ENCODE measurements at regions not wholly inside any gene's neighbourhood (a gene's known extent, or its start where the extent isn't known, plus 50 kb on each side); places are given as distances from the start of the nearest gene placed in this dataset.

DNA sequence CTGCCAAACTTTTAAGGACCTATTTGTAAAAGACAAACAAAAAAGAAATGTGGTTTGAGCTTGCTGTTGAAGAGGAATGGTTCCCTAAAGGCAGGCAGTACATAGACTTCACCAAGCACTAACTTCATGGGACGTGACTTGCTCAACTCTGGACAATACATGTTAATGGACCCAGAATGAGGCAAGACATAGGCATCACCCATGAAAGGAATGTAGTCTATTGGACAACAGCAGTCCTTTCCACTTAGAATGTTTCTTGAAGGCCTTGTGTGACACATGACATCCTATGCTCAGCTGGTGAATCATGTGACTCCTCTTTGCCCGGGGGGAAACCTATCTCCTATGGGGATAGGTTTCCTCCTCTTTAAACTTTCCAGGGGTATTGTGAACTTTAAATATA, 246.4 kb upstream of the BLID start:
- TF ChIP-seq POU2F2 (IDR thresholded peaks at IDR 0.05; ENCODE audit: low read depth, low read length): no peak
- TF ChIP-seq PAX5 (IDR thresholded peaks at IDR 0.05; ENCODE audit: insufficient read depth, low read length, severe bottlenecking): no peak
- no peak for TF ChIP-seq POLR2AphosphoS5 (IDR thresholded peaks at IDR 0.05; ENCODE audit: low read depth, low read length)
- TF ChIP-seq POLR2A (IDR thresholded peaks at IDR 0.05; ENCODE audit: low read depth, low read length): no peak
- no peak for TF ChIP-seq SPI1 (IDR thresholded peaks at IDR 0.05; ENCODE audit: low read depth, low read length)
- TF ChIP-seq TAF1 (IDR thresholded peaks at IDR 0.05; ENCODE audit: low read depth, low read length): no peak
- DNase-seq (ENCODE audit: insufficient read length, low spot score): no peak
- no peak for FAIRE-seq

DNA sequence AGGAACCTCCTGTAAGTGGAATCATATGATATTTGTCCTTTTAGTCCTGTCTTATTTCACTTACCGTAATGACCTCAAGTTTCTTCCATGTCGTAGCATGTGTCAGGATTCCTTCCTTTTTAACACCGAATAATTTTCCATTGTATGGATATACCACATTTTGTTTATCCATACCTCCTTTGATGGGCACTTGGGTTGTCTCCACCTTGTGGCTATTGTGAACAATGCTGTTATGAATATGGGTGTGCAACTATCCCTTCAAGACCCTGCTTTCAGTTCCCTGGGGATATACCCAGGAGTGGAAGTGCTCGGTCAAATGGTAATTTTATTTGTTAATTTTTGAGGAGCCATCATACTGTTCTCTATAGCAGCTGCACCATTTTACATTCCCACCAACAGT, 244.9 kb upstream of the BLID start:
- DNase-seq (ENCODE audit: insufficient read length, low spot score): no peak
- TF ChIP-seq TAF1 (IDR thresholded peaks at IDR 0.05; ENCODE audit: low read depth, low read length): no peak
- no peak for TF ChIP-seq POLR2A (IDR thresholded peaks at IDR 0.05; ENCODE audit: low read depth, low read length)
- TF ChIP-seq PAX5 (IDR thresholded peaks at IDR 0.05; ENCODE audit: insufficient read depth, low read length, severe bottlenecking): no peak
- TF ChIP-seq SPI1 (IDR thresholded peaks at IDR 0.05; ENCODE audit: low read depth, low read length): no peak
- TF ChIP-seq POLR2AphosphoS5 (IDR thresholded peaks at IDR 0.05; ENCODE audit: low read depth, low read length): no peak
- FAIRE-seq: no peak

DNA sequence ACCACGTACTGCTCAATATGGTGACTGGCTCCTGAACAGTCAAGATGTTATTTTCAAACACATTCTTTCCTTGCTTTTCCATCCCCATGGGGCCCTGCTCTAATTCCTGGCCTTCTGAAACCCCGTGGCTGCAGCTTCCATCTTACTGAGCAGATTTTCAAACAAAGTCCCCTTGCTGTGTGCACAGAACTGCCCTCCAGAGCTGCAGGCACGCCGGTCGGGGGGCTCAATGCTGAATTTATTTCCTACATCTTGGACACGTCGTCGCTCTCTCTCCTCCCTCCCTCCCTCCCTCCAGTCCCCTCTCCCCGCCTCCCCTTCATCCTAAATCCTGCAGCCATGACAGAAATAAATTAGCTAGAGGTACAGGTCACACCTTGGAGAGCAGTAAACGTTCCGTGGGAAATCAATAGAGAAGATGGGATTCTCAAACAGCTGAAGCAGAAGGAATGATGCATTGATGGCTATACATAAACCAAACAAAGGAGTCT, 243.1 kb upstream of the BLID start:
- FAIRE-seq (no peak), DNase-seq (ENCODE audit: insufficient read length, low spot score) (no peak)
- TF ChIP-seq POLR2A (IDR thresholded peaks at IDR 0.05; ENCODE audit: low read depth, low read length) (no peak), TAF1 (IDR thresholded peaks at IDR 0.05; ENCODE audit: low read depth, low read length) (no peak), SPI1 (IDR thresholded peaks at IDR 0.05; ENCODE audit: low read depth, low read length) (no peak), PAX5 (IDR thresholded peaks at IDR 0.05; ENCODE audit: insufficient read depth, low read length, severe bottlenecking) (no peak), POLR2AphosphoS5 (IDR thresholded peaks at IDR 0.05; ENCODE audit: low read depth, low read length) (no peak), POU2F2 (IDR thresholded peaks at IDR 0.05; ENCODE audit: low read depth, low read length) (no peak)

DNA sequence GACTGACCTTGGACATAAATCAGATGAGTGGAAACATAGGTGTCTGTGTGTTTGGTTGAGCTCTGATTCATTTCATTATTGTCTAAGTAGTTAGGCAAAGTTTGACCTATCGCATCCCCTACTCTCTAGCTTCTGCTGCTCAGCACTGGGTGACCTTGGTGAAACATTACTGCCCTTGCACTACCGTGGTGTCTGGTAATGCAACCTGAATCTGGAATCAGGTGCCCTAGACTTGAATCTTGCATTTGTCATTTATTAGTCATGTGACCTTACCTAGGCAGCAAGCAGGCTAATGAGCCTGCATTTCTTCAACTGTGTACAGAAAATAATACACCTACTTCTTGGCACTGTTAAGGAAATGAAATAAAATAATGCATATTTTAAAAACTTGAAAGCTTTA, 242.3 kb upstream of the BLID start:
- no peak for TF ChIP-seq POLR2AphosphoS5 (IDR thresholded peaks at IDR 0.05; ENCODE audit: low read depth, low read length)
- TF ChIP-seq TAF1 (IDR thresholded peaks at IDR 0.05; ENCODE audit: low read depth, low read length): no peak
- no peak for TF ChIP-seq POU2F2 (IDR thresholded peaks at IDR 0.05; ENCODE audit: low read depth, low read length)
- no peak for TF ChIP-seq SPI1 (IDR thresholded peaks at IDR 0.05; ENCODE audit: low read depth, low read length)
- TF ChIP-seq POLR2A (IDR thresholded peaks at IDR 0.05; ENCODE audit: low read depth, low read length): no peak
- no peak for TF ChIP-seq PAX5 (IDR thresholded peaks at IDR 0.05; ENCODE audit: insufficient read depth, low read length, severe bottlenecking)
- no peak for DNase-seq (ENCODE audit: insufficient read length, low spot score)
- FAIRE-seq: no peak

DNA sequence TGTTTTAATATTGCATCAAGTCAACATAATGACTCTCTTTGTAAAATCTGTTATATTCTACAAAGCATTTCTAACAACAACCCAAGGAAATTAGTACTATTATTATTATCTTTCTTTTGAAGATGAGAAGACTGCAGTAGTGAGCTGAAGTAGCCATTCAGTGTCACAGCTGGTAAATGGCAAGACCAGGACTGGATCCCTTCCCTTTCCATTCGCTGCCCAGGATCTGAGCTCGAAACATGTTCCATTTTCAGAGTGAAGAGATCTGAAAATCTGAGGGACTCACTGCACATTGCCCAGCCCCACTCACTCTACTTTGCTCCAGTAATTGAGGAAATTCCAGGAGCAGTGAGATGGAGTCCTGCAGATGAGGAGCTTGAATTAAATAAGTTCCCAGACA, 240.0 kb upstream of the BLID start:
- no peak for DNase-seq (ENCODE audit: insufficient read length, low spot score)
- TF ChIP-seq POLR2A (IDR thresholded peaks at IDR 0.05; ENCODE audit: low read depth, low read length): no peak
- no peak for TF ChIP-seq TAF1 (IDR thresholded peaks at IDR 0.05; ENCODE audit: low read depth, low read length)
- no peak for TF ChIP-seq PAX5 (IDR thresholded peaks at IDR 0.05; ENCODE audit: insufficient read depth, low read length, severe bottlenecking)
- no peak for TF ChIP-seq POLR2AphosphoS5 (IDR thresholded peaks at IDR 0.05; ENCODE audit: low read depth, low read length)
- no peak for TF ChIP-seq SPI1 (IDR thresholded peaks at IDR 0.05; ENCODE audit: low read depth, low read length)
- no peak for TF ChIP-seq POU2F2 (IDR thresholded peaks at IDR 0.05; ENCODE audit: low read depth, low read length)
- FAIRE-seq: no peak

DNA sequence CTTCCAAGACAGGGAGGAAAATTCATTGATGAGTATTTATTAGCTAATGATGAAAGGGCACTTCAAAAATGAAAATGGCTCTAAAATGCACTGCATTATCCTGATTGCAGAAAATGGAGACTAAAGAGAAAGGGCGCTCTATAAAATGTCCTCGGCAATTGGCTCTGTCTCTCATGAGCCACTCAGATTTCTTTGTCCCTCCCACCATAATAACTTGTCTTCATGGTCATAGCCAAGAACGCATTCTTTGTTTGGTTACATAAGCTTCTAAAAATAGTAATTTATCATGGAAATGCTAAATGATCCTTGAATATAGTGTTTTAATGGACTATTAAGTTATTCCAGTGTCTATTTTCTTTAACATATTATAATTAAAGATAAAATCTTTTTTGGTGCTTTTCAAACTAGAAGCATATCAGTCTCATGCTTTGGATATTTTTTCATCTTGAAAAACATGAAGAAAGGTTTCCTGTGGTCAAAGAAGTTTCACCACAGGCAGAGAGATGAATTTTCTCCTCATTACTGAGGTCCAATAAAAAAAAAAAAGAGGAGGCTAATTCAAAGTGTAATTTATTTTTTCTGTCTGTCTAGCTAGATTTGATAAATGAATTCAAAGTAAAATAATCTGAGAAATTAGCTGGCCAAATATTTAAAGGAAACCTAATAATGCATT, 238.1 kb upstream of the BLID start:
- DNase-seq (ENCODE audit: insufficient read length, low spot score) (no peak), FAIRE-seq (no peak)
- TF ChIP-seq POLR2A (IDR thresholded peaks at IDR 0.05; ENCODE audit: low read depth, low read length) (no peak), POU2F2 (IDR thresholded peaks at IDR 0.05; ENCODE audit: low read depth, low read length) (no peak), SPI1 (IDR thresholded peaks at IDR 0.05; ENCODE audit: low read depth, low read length) (no peak), POLR2AphosphoS5 (IDR thresholded peaks at IDR 0.05; ENCODE audit: low read depth, low read length) (no peak), PAX5 (IDR thresholded peaks at IDR 0.05; ENCODE audit: insufficient read depth, low read length, severe bottlenecking) (no peak)

DNA sequence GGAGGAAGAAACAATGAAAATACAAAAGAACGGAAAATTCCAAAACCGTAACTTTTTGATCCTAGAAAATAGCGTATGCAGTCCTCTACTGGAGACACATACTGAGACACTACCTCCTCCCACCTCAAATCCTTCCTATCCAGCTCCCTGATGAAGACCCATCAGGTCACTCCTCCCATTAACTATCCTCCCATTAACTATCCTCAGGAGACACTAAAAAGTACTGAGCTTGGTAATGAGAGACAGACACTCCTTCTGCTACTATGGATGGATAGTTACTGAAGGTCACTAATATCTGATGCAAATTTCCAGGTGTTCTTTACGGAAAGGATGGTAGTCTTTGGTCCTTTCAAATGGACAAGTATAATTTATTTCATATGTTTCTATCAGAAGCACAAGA, 237.5 kb upstream of the BLID start:
- no peak for TF ChIP-seq POLR2A (IDR thresholded peaks at IDR 0.05; ENCODE audit: low read depth, low read length)
- TF ChIP-seq POU2F2 (IDR thresholded peaks at IDR 0.05; ENCODE audit: low read depth, low read length): no peak
- TF ChIP-seq POLR2AphosphoS5 (IDR thresholded peaks at IDR 0.05; ENCODE audit: low read depth, low read length): no peak
- no peak for TF ChIP-seq PAX5 (IDR thresholded peaks at IDR 0.05; ENCODE audit: insufficient read depth, low read length, severe bottlenecking)
- no peak for TF ChIP-seq SPI1 (IDR thresholded peaks at IDR 0.05; ENCODE audit: low read depth, low read length)
- TF ChIP-seq TAF1 (IDR thresholded peaks at IDR 0.05; ENCODE audit: low read depth, low read length): no peak
- FAIRE-seq (no peak), DNase-seq (ENCODE audit: insufficient read length, low spot score) (no peak)

DNA sequence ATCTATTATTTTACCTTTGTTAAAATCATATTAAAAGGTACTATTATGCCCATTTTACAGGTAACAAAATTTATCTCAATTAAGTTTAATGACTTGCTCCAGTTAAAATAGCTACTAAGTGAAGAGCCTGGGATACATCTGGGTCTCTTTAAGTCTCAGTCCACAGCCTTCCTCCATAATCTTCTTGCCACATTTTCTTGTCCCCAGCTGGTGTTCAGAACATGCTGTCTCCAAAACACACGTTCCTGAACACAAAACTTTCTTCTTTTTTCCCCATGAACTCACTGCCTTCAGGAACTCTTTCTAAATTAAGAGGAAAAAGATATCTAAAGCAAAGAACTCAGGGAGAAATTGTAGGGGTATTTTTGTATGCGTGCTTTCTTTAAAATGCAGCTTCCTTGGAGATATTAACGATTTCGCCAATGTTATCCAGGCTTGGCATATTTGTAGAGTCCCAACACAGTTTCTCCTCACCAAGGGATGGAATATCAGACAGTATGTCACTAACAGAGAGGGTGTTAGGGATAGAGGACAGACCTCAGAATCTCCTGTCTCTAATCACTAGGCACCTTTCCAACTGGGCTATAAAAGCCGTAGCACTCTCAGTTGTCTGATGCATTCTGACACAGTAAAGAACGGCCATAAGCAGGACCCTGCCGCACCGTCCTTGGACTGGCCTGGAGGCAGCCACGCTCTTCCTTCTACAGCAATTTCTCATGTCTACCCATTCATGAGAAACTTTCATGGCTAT, 232.8 kb upstream of the BLID start:
- TF ChIP-seq TAF1 (IDR thresholded peaks at IDR 0.05; ENCODE audit: low read depth, low read length): no peak
- no peak for TF ChIP-seq SPI1 (IDR thresholded peaks at IDR 0.05; ENCODE audit: low read depth, low read length)
- TF ChIP-seq PAX5 (IDR thresholded peaks at IDR 0.05; ENCODE audit: insufficient read depth, low read length, severe bottlenecking): no peak
- no peak for TF ChIP-seq POLR2A (IDR thresholded peaks at IDR 0.05; ENCODE audit: low read depth, low read length)
- TF ChIP-seq POU2F2 (IDR thresholded peaks at IDR 0.05; ENCODE audit: low read depth, low read length): no peak
- no peak for TF ChIP-seq POLR2AphosphoS5 (IDR thresholded peaks at IDR 0.05; ENCODE audit: low read depth, low read length)
- DNase-seq (ENCODE audit: insufficient read length, low spot score) (no peak), FAIRE-seq (no peak)

DNA sequence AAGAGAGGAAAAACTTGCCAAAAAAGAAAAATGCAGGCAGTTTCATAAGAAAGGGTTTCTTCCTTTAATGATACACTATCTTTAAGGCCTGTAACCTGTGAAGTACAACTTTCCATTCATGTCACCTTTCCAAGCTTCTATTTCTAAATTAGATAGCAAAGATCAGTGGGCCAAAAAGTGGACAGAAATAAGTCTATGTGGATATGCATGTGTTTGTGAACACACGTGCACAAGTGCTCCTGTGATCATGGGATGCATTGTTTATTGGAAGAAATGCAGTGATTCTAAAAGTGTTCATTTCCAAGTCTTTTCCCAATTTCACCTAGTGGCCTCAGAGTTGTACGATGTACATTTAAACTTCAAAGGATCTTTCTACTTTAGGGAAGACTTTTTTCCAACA, 230.0 kb upstream of the BLID start:
- no peak for DNase-seq (ENCODE audit: insufficient read length, low spot score)
- TF ChIP-seq PAX5 (IDR thresholded peaks at IDR 0.05; ENCODE audit: insufficient read depth, low read length, severe bottlenecking) (no peak), POLR2A (IDR thresholded peaks at IDR 0.05; ENCODE audit: low read depth, low read length) (no peak), SPI1 (IDR thresholded peaks at IDR 0.05; ENCODE audit: low read depth, low read length) (no peak), POLR2AphosphoS5 (IDR thresholded peaks at IDR 0.05; ENCODE audit: low read depth, low read length) (no peak), POU2F2 (IDR thresholded peaks at IDR 0.05; ENCODE audit: low read depth, low read length) (no peak)
- no peak for FAIRE-seq

All from GM12891 (cell line).